ENCODE measurements at regions not wholly inside any gene's neighbourhood (a gene's known extent, or its start where the extent isn't known, plus 50 kb on each side); places are given as distances from the start of the nearest gene placed in this dataset.

DNA sequence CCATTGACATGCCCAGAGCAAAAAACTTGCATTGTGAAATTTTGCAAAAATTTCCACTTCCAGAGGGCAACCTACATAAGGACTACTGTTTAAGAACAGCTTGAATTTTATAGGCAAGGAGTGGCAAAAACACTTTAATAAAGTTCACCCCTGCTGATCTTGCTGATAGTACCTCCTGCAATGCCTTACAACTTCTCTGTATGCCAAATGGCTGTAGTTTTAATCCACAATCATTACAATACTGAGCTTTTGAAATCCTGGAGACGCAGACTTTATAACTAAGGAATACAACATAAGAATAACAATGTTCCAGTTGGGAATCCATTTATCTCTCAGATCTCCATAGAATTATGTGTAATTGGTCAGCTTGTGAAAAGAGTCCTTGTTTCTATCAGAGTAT, 247.5 kb downstream of the KCNJ3 start:
- no peaks in the 10 kb centered on the region for H3K36me3 Mint-ChIP-seq (ENCODE audit: insufficient read depth, unreplicated experiment)
- no peak overlapping the region for H3K4me3 Mint-ChIP-seq (ENCODE audit: unreplicated experiment)
- no TSS peak for BruUV-seq (replicated peaks)
- H3K9me3 Mint-ChIP-seq (ENCODE audit: unreplicated experiment), result no peaks in the 10 kb centered on the region
- no peak for DNase-seq
- Histone ChIP-seq H3K9me3 (no peaks in the 10 kb centered on the region), H3K27me3 (replicated peaks; ENCODE audit: control insufficient read depth, insufficient read depth, low read length) (no peaks in the 10 kb centered on the region), H3K4me3 (ENCODE audit: low read depth, low read length) (no peak overlapping the region), H3K4me1 (no peaks in the 10 kb centered on the region), H3K36me3 (ENCODE audit: control insufficient read depth, insufficient read depth, low read length) (no peaks in the 10 kb centered on the region)
- TF ChIP-seq CTCF (IDR thresholded peaks at IDR 0.05; ENCODE audit: insufficient read depth in 1 of 2, low read depth in 1 of 2, low read length in 1 of 2, severe bottlenecking in 1 of 2, unreplicated experiment in 1 of 2), result no peak
- no peaks in the 10 kb centered on the region for H3K4me1 Mint-ChIP-seq (ENCODE audit: low read depth, unreplicated experiment)
- no peak overlapping the region for H3K27ac Mint-ChIP-seq (ENCODE audit: unreplicated experiment)
- ChIA-PET POLR2A (no interaction called here), CTCF (no interaction called here)
- intact Hi-C loops (cut with micrococcal nuclease; ENCODE audit: unreplicated experiment), result no loop called here
- peaks cover 4% of the 10 kb centered on the region for H3K27me3 Mint-ChIP-seq (ENCODE audit: insufficient read depth, unreplicated experiment)

DNA sequence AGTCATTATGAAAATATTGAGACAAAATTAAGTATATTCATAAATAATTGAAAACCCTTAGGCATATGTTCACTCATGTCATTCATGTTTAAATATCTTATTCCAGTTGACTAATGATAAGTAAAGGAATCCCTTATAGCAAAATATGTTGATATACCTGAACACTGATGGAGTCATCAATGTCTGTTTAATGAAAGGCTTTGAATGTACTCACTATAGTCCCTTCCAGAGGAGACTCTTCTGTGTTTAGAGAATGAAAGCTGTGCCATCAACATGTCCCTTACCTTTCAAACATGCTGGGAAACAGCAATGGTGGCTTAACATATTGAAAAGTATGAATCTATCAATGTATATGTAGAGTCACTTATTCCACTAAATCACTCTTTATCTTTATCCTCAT, 242.9 kb downstream of the KCNJ3 start:
- intact Hi-C loops (cut with micrococcal nuclease; ENCODE audit: unreplicated experiment), result no loop called here
- Histone ChIP-seq H3K36me3 (ENCODE audit: control insufficient read depth, insufficient read depth, low read length) (no peaks in the 10 kb centered on the region), H3K9me3 (no peaks in the 10 kb centered on the region), H3K27me3 (replicated peaks; ENCODE audit: control insufficient read depth, insufficient read depth, low read length) (no peaks in the 10 kb centered on the region), H3K4me1 (no peaks in the 10 kb centered on the region), H3K4me3 (ENCODE audit: low read depth, low read length) (no peak overlapping the region)
- DNase-seq, result no peak
- Mint-ChIP-seq H3K27me3 (ENCODE audit: insufficient read depth, unreplicated experiment) (peaks cover 4% of the 10 kb centered on the region), H3K36me3 (ENCODE audit: insufficient read depth, unreplicated experiment) (no peaks in the 10 kb centered on the region), H3K4me1 (ENCODE audit: low read depth, unreplicated experiment) (no peaks in the 10 kb centered on the region), H3K9me3 (ENCODE audit: unreplicated experiment) (no peaks in the 10 kb centered on the region), H3K4me3 (ENCODE audit: unreplicated experiment) (no peak overlapping the region), H3K27ac (ENCODE audit: unreplicated experiment) (no peak overlapping the region)
- CTCF ChIA-PET, result no interaction called here
- TF ChIP-seq CTCF (IDR thresholded peaks at IDR 0.05; ENCODE audit: insufficient read depth in 1 of 2, low read depth in 1 of 2, low read length in 1 of 2, severe bottlenecking in 1 of 2, unreplicated experiment in 1 of 2), result no peak
- no TSS peak for BruUV-seq (replicated peaks)
- POLR2A ChIA-PET, result no interaction called here

- intact Hi-C loops (cut with micrococcal nuclease; ENCODE audit: unreplicated experiment), result no loop called here
- Mint-ChIP-seq H3K27me3 (ENCODE audit: insufficient read depth, unreplicated experiment) (no peaks in the 10 kb centered on the region), H3K36me3 (ENCODE audit: insufficient read depth, unreplicated experiment) (no peaks in the 10 kb centered on the region), H3K27ac (ENCODE audit: unreplicated experiment) (no peak overlapping the region), H3K4me1 (ENCODE audit: low read depth, unreplicated experiment) (no peaks in the 10 kb centered on the region), H3K9me3 (ENCODE audit: unreplicated experiment) (no peaks in the 10 kb centered on the region), H3K4me3 (ENCODE audit: unreplicated experiment) (no peak overlapping the region)
- H3K36me3 ChIP-seq (ENCODE audit: control insufficient read depth, insufficient read depth, low read length), result no peaks in the 10 kb centered on the region
- no peak overlapping the region for H3K4me3 ChIP-seq (ENCODE audit: low read depth, low read length)
- POLR2A ChIA-PET, result no interaction called here
- no peak for DNase-seq
- H3K27me3 ChIP-seq (replicated peaks; ENCODE audit: control insufficient read depth, insufficient read depth, low read length), result no peaks in the 10 kb centered on the region
- CTCF ChIA-PET, result no interaction called here
- TF ChIP-seq CTCF (IDR thresholded peaks at IDR 0.05; ENCODE audit: insufficient read depth in 1 of 2, low read depth in 1 of 2, low read length in 1 of 2, severe bottlenecking in 1 of 2, unreplicated experiment in 1 of 2), result no peak
- BruUV-seq (replicated peaks), result no TSS peak
- H3K4me1 ChIP-seq, result no peaks in the 10 kb centered on the region
- no peaks in the 10 kb centered on the region; the same call in 1 of the 2 replicates for H3K9me3 ChIP-seq
Observed at GRCh38 chr2:154934213-154934612, 235.7 kb downstream of the KCNJ3 start.

All from Caco-2 (cell line).